Stimulated activated CD8-positive, alpha-beta memory T cell treated with anti-CD3 and anti-CD28 coated beads, Interleukin-2, amount 100 ng/mL, for 1 hour (primary cell): ENCODE measurements at regions not wholly inside any gene's neighbourhood (a gene's known extent, or its start where the extent isn't known, plus 50 kb on each side); places are given as distances from the start of the nearest gene placed in this dataset.

Experiments used
- DNase-seq, 2 donors: peaks; one replicate each; pipeline ENCODE4 v3.0.0-alpha.2; 2020; ENCODE audit warnings: low read depth in 2 of 2

DNA sequence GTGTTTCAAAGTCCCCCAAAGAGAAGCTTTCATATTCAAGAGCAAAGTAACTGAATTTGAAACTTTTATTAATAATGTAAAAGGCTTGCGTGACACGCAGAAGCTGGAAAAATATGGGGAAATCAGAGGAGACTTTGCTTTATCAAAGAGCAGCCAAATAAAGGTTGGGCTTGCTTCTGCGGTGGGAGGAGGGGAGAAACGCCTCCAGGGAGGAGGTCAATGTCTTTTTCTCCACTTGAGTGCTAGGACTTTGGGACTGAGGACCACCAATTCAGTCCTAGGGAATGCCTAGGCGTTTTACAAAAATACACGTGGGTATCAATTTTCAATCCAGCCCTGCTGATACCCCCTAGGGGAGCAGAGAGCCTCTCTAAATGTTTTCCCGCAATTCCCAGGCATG, 60.9 kb upstream of the FZD10 start:
- no peak for DNase-seq

- no peak for DNase-seq
These were observed 60.0 kb upstream of the FZD10 start for GRCh38 chr12:130102266-130102665.

DNA sequence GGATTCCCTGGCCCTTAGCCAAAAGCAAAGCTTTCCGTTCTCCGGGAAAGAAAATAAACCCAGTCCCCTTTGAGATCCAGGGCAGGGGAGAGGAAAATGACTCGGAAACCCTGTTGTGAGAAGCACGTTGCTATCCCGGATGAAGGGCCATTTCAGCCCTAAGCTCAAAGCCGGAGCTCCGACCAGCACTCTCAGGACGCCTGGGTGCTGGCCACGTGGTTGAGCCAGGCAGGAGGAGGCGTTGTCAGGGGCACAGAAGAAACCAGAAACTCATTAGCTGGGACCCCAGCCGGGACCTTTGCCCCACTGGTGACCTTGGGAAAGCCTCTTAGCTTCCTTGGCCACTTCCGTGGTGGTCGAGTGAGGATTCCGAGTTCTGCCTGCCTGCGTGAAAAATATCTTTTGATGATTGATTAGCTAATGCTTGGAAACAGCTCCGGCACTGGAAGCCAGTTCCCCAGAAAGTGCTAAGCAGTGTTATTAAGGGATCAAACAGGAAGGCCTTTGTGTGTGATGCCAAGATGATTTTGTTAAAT, 57.6 kb upstream of the FZD10 start:
- no peak for DNase-seq

DNA sequence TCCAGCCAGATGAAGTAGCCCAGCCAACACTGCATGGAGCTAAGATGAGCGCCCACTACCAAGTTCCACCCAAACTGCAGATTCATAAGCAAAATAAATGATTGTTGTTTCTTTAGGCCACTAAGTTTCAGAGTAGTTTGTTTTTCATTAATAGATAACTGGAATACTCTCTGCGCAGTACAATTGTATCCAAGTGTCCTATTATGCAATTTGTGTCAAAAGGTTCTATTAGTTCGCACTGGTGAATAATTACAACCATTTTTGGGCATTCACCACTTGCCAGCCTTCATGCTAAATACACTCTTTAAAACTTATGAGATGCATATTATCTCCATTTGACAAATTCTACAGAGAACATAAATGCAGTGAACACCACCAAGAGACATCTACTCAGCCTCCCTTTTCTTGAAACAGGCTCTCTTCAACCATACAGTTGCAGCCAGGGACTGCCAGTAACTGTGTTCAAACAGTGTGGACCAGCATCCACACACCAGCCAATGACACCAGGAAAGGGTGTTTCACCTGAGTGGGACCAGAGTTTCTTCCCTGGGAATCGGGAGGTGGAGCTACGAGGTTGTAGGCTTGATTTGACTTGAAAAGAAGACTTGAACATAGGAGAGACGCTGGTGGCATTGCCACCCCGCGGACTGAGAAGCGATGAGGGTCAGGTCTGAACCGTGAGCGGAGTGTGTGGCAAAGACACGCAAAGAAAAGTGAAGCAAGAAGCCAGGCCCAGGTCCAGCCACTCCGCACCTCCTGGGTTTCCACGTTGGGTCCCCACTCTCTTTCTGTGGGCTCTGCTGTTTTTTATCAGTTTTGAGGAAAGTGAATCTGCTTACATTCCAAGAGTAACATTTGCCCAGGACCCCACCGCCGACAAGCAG, 53.0 kb upstream of the FZD10 start:
- DNase-seq = no peak

GRCh38 chr12:130110914-130111313, 51.4 kb upstream of the FZD10 start:
- no peak for DNase-seq

- no peak for DNase-seq
These were observed 50.2 kb upstream of the FZD10 start for GRCh38 chr12:130111965-130112496.
